ENCODE measurements at regions not wholly inside any gene's neighbourhood (a gene's known extent, or its start where the extent isn't known, plus 50 kb on each side); places are given as distances from the start of the nearest gene placed in this dataset.

DNA sequence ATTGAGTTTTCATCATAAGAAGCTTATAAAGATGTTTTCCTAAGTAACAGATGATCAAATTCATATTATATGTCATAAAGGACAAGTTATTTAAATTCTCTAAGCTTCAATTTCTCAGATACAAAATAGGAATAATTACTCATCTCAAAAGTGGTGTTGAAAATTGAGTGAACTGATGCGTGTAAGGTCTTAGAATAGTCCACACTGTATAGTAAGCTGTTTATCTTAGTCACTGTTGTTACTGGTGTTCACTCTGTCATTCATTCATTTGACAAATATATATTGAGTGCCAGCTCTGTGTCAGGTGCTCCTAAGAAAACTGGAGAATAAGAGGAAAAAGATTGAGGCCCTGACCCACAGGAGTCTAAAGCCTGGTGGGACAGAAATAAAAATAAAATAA lies 186.3 kb upstream of the BRINP3 start:
- TF ChIP-seq, protein P1, sequence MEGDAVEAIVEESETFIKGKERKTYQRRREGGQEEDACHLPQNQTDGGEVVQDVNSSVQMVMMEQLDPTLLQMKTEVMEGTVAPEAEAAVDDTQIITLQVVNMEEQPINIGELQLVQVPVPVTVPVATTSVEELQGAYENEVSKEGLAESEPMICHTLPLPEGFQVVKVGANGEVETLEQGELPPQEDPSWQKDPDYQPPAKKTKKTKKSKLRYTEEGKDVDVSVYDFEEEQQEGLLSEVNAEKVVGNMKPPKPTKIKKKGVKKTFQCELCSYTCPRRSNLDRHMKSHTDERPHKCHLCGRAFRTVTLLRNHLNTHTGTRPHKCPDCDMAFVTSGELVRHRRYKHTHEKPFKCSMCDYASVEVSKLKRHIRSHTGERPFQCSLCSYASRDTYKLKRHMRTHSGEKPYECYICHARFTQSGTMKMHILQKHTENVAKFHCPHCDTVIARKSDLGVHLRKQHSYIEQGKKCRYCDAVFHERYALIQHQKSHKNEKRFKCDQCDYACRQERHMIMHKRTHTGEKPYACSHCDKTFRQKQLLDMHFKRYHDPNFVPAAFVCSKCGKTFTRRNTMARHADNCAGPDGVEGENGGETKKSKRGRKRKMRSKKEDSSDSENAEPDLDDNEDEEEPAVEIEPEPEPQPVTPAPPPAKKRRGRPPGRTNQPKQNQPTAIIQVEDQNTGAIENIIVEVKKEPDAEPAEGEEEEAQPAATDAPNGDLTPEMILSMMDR (IDR thresholded peaks at IDR 0.05; ENCODE audit: poor library complexity), result no peak
- TF ChIP-seq EZH2 (IDR thresholded peaks at IDR 0.05; ENCODE audit: borderline replicate concordance) (no peak), EZH2phosphoT487 (IDR thresholded peaks at IDR 0.05; ENCODE audit: low read depth, severe bottlenecking, unreplicated experiment) (no peak)
